ENCODE measurements at regions not wholly inside any gene's neighbourhood (a gene's known extent, or its start where the extent isn't known, plus 50 kb on each side); places are given as distances from the start of the nearest gene placed in this dataset.
A peak's percentile ranks its signal among the peaks of the same experiment; 100 is the strongest.
"Not testable (repeated sequence)": the region's sequence is repeated elsewhere in the genome, so short reads cannot be mapped to it uniquely, and the experiment has no call there.

- DNase-seq: no peak
These were observed 1449.7 kb downstream of the GATA3 start for GRCh38 chr10:9504227-9504626.

DNA sequence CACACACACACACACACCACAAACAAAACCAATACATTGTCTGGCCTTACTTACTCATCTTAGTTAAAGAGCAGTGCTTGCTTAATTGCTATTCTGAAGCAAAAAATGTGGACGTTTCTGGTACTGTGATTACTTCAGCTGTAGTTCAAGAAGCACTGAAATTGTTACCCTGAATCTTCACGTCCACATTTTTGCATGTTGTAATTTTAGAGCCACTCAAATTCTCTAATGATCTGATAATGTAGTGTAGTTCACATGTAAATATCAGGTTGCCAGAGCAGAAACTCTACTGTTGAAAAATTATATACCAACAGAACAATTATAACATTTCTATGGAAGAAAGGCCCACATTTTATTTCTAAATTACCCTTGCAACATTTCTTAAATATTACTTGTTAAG, 1451.1 kb downstream of the GATA3 start:
- DNase-seq: no peak

- no peak for DNase-seq
These were observed 1454.1 kb downstream of the GATA3 start for GRCh38 chr10:9508606-9509005.

DNA sequence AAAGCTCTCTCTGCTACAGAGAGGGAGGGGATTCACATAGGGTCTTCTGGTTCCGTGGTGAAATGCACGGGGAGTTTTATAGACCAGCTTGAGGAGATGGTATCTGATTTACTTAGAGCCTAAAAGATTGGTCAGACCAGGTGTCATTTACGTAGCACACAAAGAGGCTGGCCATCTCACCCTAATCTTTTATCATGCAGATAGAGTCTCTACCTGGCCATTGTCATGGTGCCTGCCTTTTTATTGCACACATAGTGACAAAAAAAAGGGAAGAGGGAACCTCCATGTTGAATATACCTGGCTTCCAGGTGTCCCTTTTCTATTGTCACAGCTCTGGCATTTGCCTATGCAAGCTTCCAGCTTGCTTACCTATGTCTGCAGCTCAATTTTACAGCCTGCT, 1456.1 kb downstream of the GATA3 start:
- no peak for DNase-seq

- no peak for DNase-seq
These were observed 1461.4 kb downstream of the GATA3 start for GRCh38 chr10:9515922-9516321.

DNA sequence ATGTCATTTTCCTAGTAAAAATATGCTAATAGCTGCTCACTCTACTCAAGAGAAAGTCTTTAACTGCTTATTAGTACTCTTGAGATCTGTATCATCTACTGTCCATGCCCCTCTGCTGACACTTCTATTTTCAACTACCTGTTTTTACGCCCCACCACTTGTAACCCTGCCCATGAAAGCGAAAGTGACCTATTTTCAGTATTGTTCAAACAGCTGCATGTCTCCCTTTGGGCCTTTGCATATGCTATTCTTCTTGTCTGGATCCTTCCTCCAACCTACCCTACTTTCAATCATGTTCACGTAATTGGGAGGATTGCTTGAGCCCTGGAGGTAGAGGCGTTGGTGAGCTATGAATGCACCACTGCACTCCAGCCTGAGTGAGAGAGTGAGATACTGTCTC, 1481.3 kb downstream of the GATA3 start:
- no peak for DNase-seq

GRCh38 chr10:9545073-9545472, 1472.6 kb upstream of the CELF2 start:
- DNase-seq: peak in 1 of 2 experiments; percentile 6

DNA sequence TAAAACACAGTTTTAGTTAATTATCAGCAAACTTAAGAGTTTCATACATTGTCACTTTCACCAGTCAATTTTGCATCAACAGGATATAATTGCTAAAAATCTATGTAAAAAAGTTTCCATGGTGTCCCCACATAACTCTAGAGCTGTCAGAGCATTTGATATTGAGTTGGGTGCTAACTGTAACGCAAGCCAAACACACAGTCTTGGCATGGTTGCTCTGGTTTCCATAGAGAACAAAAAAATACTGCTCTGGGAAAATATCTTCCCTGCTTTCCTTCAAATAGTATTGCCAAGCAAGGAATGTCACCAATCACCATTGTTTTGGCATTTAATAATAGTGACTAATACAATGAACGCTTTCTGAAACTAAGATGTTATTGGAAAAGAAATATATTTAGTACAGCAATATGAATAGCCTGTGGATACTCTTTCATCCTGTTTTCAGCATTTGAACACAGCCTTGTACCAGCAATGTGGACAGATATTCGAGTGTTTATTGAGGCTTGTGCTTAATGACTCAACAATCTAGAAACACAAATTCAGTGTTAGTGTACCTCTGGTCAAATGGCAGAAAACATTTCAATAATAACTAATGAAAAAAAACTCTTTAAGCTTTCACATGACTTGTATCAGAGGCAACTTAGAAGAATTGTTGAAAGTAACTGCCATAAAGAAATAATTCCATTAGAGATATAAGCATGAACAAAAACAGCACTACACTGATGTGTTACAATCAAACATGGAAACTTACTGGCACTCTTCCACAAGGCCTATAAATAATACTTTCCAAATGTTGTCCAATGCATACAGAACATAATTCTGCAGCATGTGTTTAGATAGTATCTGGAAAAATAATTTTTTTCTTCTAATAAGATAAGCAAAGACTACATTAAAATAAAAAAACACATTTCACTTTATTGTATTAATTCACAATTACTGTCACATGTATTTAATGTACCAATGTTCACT, 1469.5 kb upstream of the CELF2 start:
- no peak for DNase-seq

GRCh38 chr10:9550810-9551209, 1466.9 kb upstream of the CELF2 start:
- DNase-seq: no peak

- DNase-seq: no peak
These were observed 1463.4 kb upstream of the CELF2 start for GRCh38 chr10:9554321-9554720.

- DNase-seq: no peak
These were observed 1456.7 kb upstream of the CELF2 start for GRCh38 chr10:9560976-9561375.

- no peak for DNase-seq
These were observed 1455.7 kb upstream of the CELF2 start for GRCh38 chr10:9561821-9562505.

DNA sequence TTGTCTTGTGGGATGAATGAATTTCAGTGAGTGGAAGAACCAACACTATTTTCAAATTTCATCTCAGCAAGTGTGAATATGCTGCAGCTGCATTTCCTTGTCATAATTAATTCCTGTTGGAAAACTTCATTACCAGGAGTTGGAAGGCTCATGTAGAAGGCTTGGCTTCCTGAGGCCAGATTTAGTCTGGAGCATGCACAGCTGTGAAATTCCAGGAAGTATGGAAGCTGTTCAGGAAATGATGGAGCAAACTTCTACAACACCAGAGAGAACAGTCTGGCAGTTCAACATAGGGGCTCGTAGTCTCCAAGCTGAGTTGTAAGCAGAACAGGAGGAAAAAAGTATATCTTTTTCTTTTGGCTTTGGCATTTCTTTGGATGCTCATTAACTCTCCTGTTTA, 1439.9 kb upstream of the CELF2 start:
- DNase-seq: no peak

- no peak for DNase-seq
These were observed 1438.5 kb upstream of the CELF2 start for GRCh38 chr10:9579110-9579705.

- DNase-seq: not testable (repeated sequence)
These were observed 1434.9 kb upstream of the CELF2 start for GRCh38 chr10:9582803-9583202.

DNA sequence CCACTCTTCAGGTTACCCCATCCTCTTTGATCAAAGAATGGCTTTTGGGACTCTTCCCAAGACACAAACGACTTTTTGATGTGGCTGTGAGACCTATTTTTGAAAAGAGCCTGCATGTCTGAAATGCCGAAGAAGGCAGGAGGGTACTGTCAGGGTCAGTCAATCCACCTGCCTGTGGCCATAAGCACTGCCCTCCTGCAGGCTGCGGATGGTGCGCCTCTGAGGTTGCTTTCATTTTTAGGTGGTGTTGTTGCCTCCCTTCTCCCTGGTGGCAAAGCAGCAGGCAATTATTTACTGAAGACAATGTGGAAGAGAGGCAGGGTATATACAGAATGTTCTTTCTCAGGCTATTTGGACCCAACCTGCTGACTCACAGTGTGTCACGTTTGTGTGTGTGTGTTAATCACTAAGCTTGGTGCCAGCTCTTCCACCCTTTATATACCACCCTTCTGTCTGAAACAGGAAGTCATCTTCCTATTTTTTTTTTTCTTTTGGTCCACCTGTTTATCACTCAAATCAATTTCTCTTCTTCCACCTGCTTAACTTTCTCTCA, 1421.2 kb upstream of the CELF2 start:
- DNase-seq: peak in 1 of 2 experiments; percentile 18

DNA sequence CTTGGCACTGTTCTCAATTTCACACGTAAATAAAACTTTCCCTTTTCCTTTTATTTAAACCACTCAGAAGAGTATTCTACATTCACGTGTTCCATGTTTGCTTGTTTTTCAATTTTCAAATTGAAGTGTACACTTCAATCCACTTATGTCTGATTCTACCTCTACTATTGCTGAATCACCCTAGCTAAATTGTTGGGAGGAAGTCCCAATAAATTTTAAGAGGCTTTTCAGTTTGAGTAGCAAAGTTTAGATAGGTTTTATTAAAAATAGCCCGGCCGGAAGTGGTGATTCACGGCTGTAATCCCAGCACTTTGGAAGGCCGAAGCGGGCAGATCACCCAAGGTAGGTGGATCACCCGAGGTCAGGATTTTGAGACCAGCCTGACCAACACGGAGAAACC, 1414.7 kb upstream of the CELF2 start:
- DNase-seq: no peak

- DNase-seq: no peak
These were observed 1413.7 kb upstream of the CELF2 start for GRCh38 chr10:9603972-9604371.

DNA sequence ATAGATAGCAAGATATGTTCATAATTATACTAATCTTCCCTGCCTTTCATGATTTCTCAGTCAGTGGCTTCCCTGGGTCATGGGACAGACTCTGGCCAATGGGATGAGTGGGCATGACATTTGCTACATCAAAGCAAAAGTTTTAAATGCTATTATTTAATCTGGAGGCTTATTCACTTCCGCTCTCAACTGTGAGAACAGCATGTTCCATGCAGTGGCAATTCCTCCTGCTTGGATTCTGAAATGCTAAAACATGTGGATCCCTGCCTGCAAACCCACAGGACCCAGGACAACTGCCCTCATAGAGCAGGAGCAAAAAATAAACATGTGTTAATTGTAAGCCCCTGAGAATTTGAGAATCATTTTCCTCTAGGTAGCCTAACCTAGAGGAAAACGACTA, 1412.4 kb upstream of the CELF2 start:
- no peak for DNase-seq

DNA sequence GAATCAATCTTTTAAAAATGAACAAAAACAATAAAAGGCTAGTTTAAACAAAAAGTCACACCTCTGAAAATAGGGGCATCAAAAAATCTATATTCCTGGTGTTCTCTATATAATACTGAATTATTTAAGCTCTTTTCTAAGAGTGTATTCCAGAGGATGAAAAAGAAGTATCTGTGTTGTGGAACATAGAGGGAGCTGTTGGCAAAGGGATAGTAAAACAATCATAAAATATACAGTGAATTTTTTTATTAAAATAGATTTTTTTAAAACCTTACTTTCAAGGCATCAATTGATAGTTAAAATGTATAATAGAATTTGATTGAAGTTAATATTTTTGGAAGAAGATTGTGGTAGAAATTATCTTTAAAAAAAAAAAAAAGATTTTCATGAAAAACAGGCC, 1409.1 kb upstream of the CELF2 start:
- peak in 1 of 2 experiments; percentile 32 for DNase-seq

DNA sequence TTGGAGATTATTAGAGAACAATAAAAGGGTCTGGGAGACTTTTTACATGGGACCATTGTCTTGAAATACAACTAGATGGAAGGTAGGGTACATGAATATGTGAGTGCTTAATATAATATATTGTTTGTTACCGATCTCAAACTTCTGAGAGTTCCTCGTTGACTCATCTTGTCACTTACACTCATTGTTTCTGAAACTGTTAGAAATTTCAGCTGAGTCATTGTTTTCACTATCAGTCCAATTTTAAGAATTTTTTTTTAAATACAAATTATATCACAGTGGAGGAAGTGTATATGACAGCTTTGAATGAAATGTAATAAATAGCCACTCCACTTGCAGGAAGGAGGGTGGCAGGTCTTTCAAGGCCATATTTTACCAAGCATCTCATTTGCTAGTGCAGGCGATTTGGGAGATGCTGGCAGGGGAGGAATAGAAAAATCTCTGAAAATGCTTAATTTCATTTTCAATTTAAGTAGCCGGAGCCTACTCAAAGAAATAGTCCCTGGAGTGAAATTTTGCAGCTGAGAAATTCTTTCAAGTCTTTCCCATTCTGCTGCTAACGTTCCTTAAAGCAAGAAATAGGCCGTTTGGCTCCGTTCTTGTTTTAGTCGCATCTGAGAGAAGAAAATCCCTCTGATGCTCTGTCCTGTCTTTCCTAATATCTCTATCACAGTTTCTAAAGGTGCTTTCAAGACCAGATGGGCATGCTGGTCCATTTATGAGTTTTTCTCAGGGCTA, 1404.2 kb upstream of the CELF2 start:
- DNase-seq: no peak

DNA sequence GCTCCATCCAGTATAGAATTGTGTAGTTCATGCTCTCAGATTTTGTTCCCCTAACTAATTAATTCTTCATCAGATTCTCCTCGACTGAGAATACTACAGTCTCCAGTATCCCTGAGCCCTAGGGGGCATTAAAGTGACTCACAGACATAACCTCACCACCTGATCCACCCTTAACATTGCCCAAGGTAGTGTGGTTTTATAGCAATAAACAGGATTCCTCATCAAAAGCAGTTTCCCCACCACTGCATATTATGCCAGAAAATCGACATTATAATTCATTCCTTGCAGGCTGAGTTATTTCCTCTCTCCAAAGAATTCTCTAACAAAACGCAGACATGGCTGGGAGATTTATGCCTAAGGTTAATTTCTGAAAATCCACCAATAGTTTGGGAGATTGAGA, 1402.5 kb upstream of the CELF2 start:
- no peak for DNase-seq

DNA sequence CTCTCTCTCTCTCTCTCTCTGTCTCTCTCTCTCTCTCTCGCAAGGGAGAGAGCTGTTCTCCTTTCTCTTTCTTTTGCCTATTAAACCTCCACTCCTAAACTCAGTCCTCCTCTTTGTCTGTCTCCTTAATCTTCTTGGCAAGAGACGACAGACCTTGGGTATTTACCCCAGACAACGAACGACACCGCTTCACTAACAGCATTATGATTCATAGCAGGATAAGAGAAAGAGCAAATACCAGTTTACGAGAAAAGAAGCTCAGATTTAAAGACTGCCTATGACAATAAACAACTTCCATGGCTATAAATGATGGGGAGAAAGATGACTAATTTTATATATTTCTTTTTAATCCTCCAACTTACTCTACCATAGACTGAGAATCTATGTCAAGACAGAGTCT, 1396.5 kb upstream of the CELF2 start:
- DNase-seq: no peak

Measured in SW 1271 (cell line).